Hepatocyte (in vitro differentiated cells): ENCODE measurements at regions not wholly inside any gene's neighbourhood (a gene's known extent, or its start where the extent isn't known, plus 50 kb on each side); places are given as distances from the start of the nearest gene placed in this dataset.

Experiments
- CTCF ChIP-seq: fragments of 200-600 bp; sonication (generic); IDR thresholded peaks from 2 replicates; pipeline ENCODE4 v1.5.1; 2016; ENCODE audit warnings: antibody characterized with exemption, mild to moderate bottlenecking; ENCODE audit not compliant: poor library complexity
- EZH2 ChIP-seq: fragments of 200-600 bp; sonication (generic); IDR thresholded peaks from 2 replicates; pipeline ENCODE4 v1.6.1; 2016; ENCODE audit warnings: antibody characterized with exemption, mild to moderate bottlenecking, borderline replicate concordance

GRCh38 chr11:23924226-23924625 is 572.6 kb upstream of the LUZP2 start:
- TF ChIP-seq CTCF (no peak), EZH2 (no peak)
